Dendritic cell treated with granulocyte-macrophage colony-stimulating factor and Interleukin-4, amounts not matched to agents 40 ng/mL and 50 ng/mL, for 4 days (primary cell): ENCODE measurements at regions not wholly inside any gene's neighbourhood (a gene's known extent, or its start where the extent isn't known, plus 50 kb on each side); places are given as distances from the start of the nearest gene placed in this dataset.
"Not testable (repeated sequence)": the region's sequence is repeated elsewhere in the genome, so short reads cannot be mapped to it uniquely, and the experiment has no call there.

ENCODE experiments used
- H3K27ac Mint-ChIP-seq: one replicate; pipeline ENCODE4 v1.8.0; 2022; ENCODE audit warnings: mild to moderate bottlenecking, mixed read lengths
- H3K27me3 Mint-ChIP-seq: one replicate; pipeline ENCODE4 v1.8.0; 2022; ENCODE audit warnings: mild to moderate bottlenecking, mixed read lengths
- H3K36me3 Mint-ChIP-seq: one replicate; pipeline ENCODE4 v1.8.0; 2022; ENCODE audit warnings: low read depth, mixed read lengths
- H3K4me1 Mint-ChIP-seq: one replicate; pipeline ENCODE4 v1.8.0; 2022; ENCODE audit warnings: low read depth, mixed read lengths
- H3K4me3 Mint-ChIP-seq: one replicate; pipeline ENCODE4 v1.8.0; 2022; ENCODE audit warnings: mild to moderate bottlenecking, moderate library complexity, mixed read lengths
- H3K9me3 Mint-ChIP-seq: one replicate; pipeline ENCODE4 v1.8.0; 2022; ENCODE audit warnings: mixed read lengths
- intact Hi-C: fragments of 100-400 bp; cut with micrococcal nuclease; formaldehyde crosslinking; loops from one replicate; pipeline ENCODE4 v1.15.0; 2022

GRCh38 chr2:122545821-122546220, 790.4 kb downstream of the TSN start:
- intact Hi-C loops = no loop called here
- Mint-ChIP-seq H3K9me3 (peaks cover 25% of the 10 kb centered on the region), H3K36me3 (no peaks in the 10 kb centered on the region), H3K4me3 (no peak overlapping the region), H3K27me3 (no peaks in the 10 kb centered on the region), H3K27ac (no peak overlapping the region), H3K4me1 (no peaks in the 10 kb centered on the region)

- H3K27me3 Mint-ChIP-seq = no peaks in the 10 kb centered on the region
- no peaks in the 10 kb centered on the region for H3K9me3 Mint-ChIP-seq
- H3K4me3 Mint-ChIP-seq = no peak overlapping the region
- no peak overlapping the region for H3K27ac Mint-ChIP-seq
- intact Hi-C loops = no loop called here
- H3K4me1 Mint-ChIP-seq = no peaks in the 10 kb centered on the region
- H3K36me3 Mint-ChIP-seq = no peaks in the 10 kb centered on the region
Measured at GRCh38 chr2:122562775-122563174, 807.3 kb downstream of the TSN start.

- Mint-ChIP-seq H3K27me3 (no peaks in the 10 kb centered on the region), H3K9me3 (peaks cover 5% of the 10 kb centered on the region), H3K4me3 (no peak overlapping the region), H3K36me3 (no peaks in the 10 kb centered on the region), H3K4me1 (no peaks in the 10 kb centered on the region), H3K27ac (no peak overlapping the region)
- intact Hi-C loops = no loop called here
Measured at GRCh38 chr2:122563781-122564180, 808.3 kb downstream of the TSN start.

- intact Hi-C loops = no loop called here
- Mint-ChIP-seq H3K27ac (no peak overlapping the region), H3K9me3 (peaks cover 9% of the 10 kb centered on the region), H3K36me3 (no peaks in the 10 kb centered on the region), H3K27me3 (no peaks in the 10 kb centered on the region), H3K4me1 (no peaks in the 10 kb centered on the region), H3K4me3 (no peak overlapping the region)
Measured at GRCh38 chr2:122564843-122565242, 809.4 kb downstream of the TSN start.

- H3K4me3 Mint-ChIP-seq = no peak overlapping the region
- H3K36me3 Mint-ChIP-seq = no peaks in the 10 kb centered on the region
- H3K9me3 Mint-ChIP-seq = peaks cover 9% of the 10 kb centered on the region
- no peak overlapping the region for H3K27ac Mint-ChIP-seq
- intact Hi-C loops = no loop called here
- no peaks in the 10 kb centered on the region for H3K4me1 Mint-ChIP-seq
- no peaks in the 10 kb centered on the region for H3K27me3 Mint-ChIP-seq
Measured at GRCh38 chr2:122565364-122565763, 809.9 kb downstream of the TSN start.

- no peak overlapping the region for H3K27ac Mint-ChIP-seq
- intact Hi-C loops = no loop called here
- peaks cover 9% of the 10 kb centered on the region for H3K9me3 Mint-ChIP-seq
- H3K36me3 Mint-ChIP-seq = no peaks in the 10 kb centered on the region
- H3K4me1 Mint-ChIP-seq = no peaks in the 10 kb centered on the region
- H3K4me3 Mint-ChIP-seq = no peak overlapping the region
- no peaks in the 10 kb centered on the region for H3K27me3 Mint-ChIP-seq
Measured at GRCh38 chr2:122570641-122571040, 815.2 kb downstream of the TSN start.

- H3K9me3 Mint-ChIP-seq, H3K27me3 Mint-ChIP-seq, H3K4me3 Mint-ChIP-seq, H3K4me1 Mint-ChIP-seq, H3K36me3 Mint-ChIP-seq, H3K27ac Mint-ChIP-seq, intact Hi-C loops: not testable (repeated sequence)
Measured at GRCh38 chr2:122571471-122571870, 816.0 kb downstream of the TSN start.

- H3K27me3 Mint-ChIP-seq = no peaks in the 10 kb centered on the region
- H3K9me3 Mint-ChIP-seq = no peaks in the 10 kb centered on the region
- H3K4me1 Mint-ChIP-seq = no peaks in the 10 kb centered on the region
- no peaks in the 10 kb centered on the region for H3K36me3 Mint-ChIP-seq
- intact Hi-C loops = no loop called here
- no peak overlapping the region for H3K4me3 Mint-ChIP-seq
- no peak overlapping the region for H3K27ac Mint-ChIP-seq
Measured at GRCh38 chr2:122575076-122575475, 819.6 kb downstream of the TSN start.

- H3K4me3 Mint-ChIP-seq = no peak overlapping the region
- no peak overlapping the region for H3K27ac Mint-ChIP-seq
- no peaks in the 10 kb centered on the region for H3K4me1 Mint-ChIP-seq
- intact Hi-C loops = no loop called here
- no peaks in the 10 kb centered on the region for H3K36me3 Mint-ChIP-seq
- peaks cover 32% of the 10 kb centered on the region for H3K9me3 Mint-ChIP-seq
- H3K27me3 Mint-ChIP-seq = no peaks in the 10 kb centered on the region
Measured at GRCh38 chr2:122583159-122583917, 827.9 kb downstream of the TSN start.

- H3K27ac Mint-ChIP-seq = no peak overlapping the region
- intact Hi-C loops = no loop called here
- H3K4me1 Mint-ChIP-seq = no peaks in the 10 kb centered on the region
- H3K4me3 Mint-ChIP-seq = no peak overlapping the region
- peaks cover 49% of the 10 kb centered on the region for H3K9me3 Mint-ChIP-seq
- H3K36me3 Mint-ChIP-seq = no peaks in the 10 kb centered on the region
- H3K27me3 Mint-ChIP-seq = no peaks in the 10 kb centered on the region
Measured at GRCh38 chr2:122590524-122590923, 835.1 kb downstream of the TSN start.

- no peak overlapping the region for H3K4me3 Mint-ChIP-seq
- H3K27ac Mint-ChIP-seq = no peak overlapping the region
- no peaks in the 10 kb centered on the region for H3K27me3 Mint-ChIP-seq
- no peaks in the 10 kb centered on the region for H3K36me3 Mint-ChIP-seq
- H3K9me3 Mint-ChIP-seq = peaks cover 28% of the 10 kb centered on the region
- no peaks in the 10 kb centered on the region for H3K4me1 Mint-ChIP-seq
- intact Hi-C loops = no loop called here
Measured at GRCh38 chr2:122595065-122595464, 839.6 kb downstream of the TSN start.

- no peak overlapping the region for H3K27ac Mint-ChIP-seq
- peaks cover 24% of the 10 kb centered on the region for H3K9me3 Mint-ChIP-seq
- no peak overlapping the region for H3K4me3 Mint-ChIP-seq
- no peaks in the 10 kb centered on the region for H3K4me1 Mint-ChIP-seq
- intact Hi-C loops = no loop called here
- no peaks in the 10 kb centered on the region for H3K36me3 Mint-ChIP-seq
- no peaks in the 10 kb centered on the region for H3K27me3 Mint-ChIP-seq
Measured at GRCh38 chr2:122596598-122596997, 841.1 kb downstream of the TSN start.

GRCh38 chr2:122598784-122599183, 843.3 kb downstream of the TSN start:
- Mint-ChIP-seq H3K27ac (no peak overlapping the region), H3K9me3 (peaks cover 11% of the 10 kb centered on the region), H3K4me1 (no peaks in the 10 kb centered on the region), H3K4me3 (no peak overlapping the region), H3K27me3 (no peaks in the 10 kb centered on the region), H3K36me3 (no peaks in the 10 kb centered on the region)
- intact Hi-C loops = no loop called here

GRCh38 chr2:122610948-122611609, 855.6 kb downstream of the TSN start:
- Mint-ChIP-seq H3K4me1 (no peaks in the 10 kb centered on the region), H3K27ac (no peak overlapping the region), H3K9me3 (peaks cover 16% of the 10 kb centered on the region), H3K4me3 (no peak overlapping the region), H3K27me3 (no peaks in the 10 kb centered on the region), H3K36me3 (no peaks in the 10 kb centered on the region)
- intact Hi-C loops = no loop called here

GRCh38 chr2:122622934-122623333, 867.5 kb downstream of the TSN start:
- Mint-ChIP-seq H3K4me3 (no peak overlapping the region), H3K4me1 (no peaks in the 10 kb centered on the region), H3K36me3 (no peaks in the 10 kb centered on the region)

More at GRCh38 chr2:122622934-122623333, 867.5 kb downstream of the TSN start:
- intact Hi-C loops = no loop called here
- Mint-ChIP-seq H3K27ac (no peak overlapping the region), H3K27me3 (no peaks in the 10 kb centered on the region), H3K9me3 (peaks cover 34% of the 10 kb centered on the region)
